Endodermal cell (in vitro differentiated cells): ENCODE measurements at regions not wholly inside any gene's neighbourhood (a gene's known extent, or its start where the extent isn't known, plus 50 kb on each side); places are given as distances from the start of the nearest gene placed in this dataset.

ENCODE experiments used
- DNase-seq: peaks from one replicate; pipeline ENCODE4 v3.0.0-alpha.2; 2017
- H3K27ac ChIP-seq: 2 replicates; pipeline ENCODE4 v1.5.1; 2013; ENCODE audit warnings: mild to moderate bottlenecking, low read depth, low read length, moderate library complexity
- H3K27me3 ChIP-seq: 2 replicates; pipeline ENCODE4 v1.6.1; 2013; ENCODE audit warnings: mild to moderate bottlenecking, low read length, moderate library complexity; ENCODE audit not compliant: insufficient read depth, control insufficient read depth, poor library complexity, severe bottlenecking
- H3K36me3 ChIP-seq: 2 replicates; pipeline ENCODE4 v1.7.0; 2013; ENCODE audit warnings: mild to moderate bottlenecking, low read length, moderate library complexity; ENCODE audit not compliant: control insufficient read depth, insufficient read depth
- H3K4me1 ChIP-seq: one replicate; pipeline ENCODE4 v1.7.0; 2013; ENCODE audit warnings: low read length; ENCODE audit not compliant: control insufficient read depth, insufficient read depth
- H3K4me3 ChIP-seq: 2 replicates; pipeline ENCODE4 v1.5.1; 2013; ENCODE audit warnings: mild to moderate bottlenecking, low read length, moderate library complexity
- H3K9ac ChIP-seq: 2 replicates; pipeline ENCODE4 v1.6.1; 2013; ENCODE audit warnings: mild to moderate bottlenecking, low read length, moderate library complexity; ENCODE audit not compliant: poor library complexity, severe bottlenecking; ENCODE audit errors: extremely low read depth
- H3K9me3 ChIP-seq: 2 replicates; pipeline ENCODE4 v1.6.1; 2013; ENCODE audit warnings: mild to moderate bottlenecking, low read length, moderate library complexity; ENCODE audit not compliant: control insufficient read depth
- H3K27ac Mint-ChIP-seq: 2 replicates; pipeline ENCODE4 v1.8.0; 2020; ENCODE audit warnings: mixed read lengths
- H3K27me3 Mint-ChIP-seq: 2 replicates; pipeline ENCODE4 v1.8.0; 2021; ENCODE audit warnings: mild to moderate bottlenecking, mixed read lengths; ENCODE audit not compliant: insufficient read depth
- H3K36me3 Mint-ChIP-seq: 2 replicates; pipeline ENCODE4 v1.8.0; 2020; ENCODE audit warnings: low read depth, mixed read lengths
- H3K4me1 Mint-ChIP-seq: 2 replicates; pipeline ENCODE4 v1.8.0; 2020; ENCODE audit warnings: mixed read lengths
- H3K4me3 Mint-ChIP-seq: 2 replicates; pipeline ENCODE4 v1.8.0; 2020; ENCODE audit warnings: mild to moderate bottlenecking, moderate library complexity, mixed read lengths
- H3K9me3 Mint-ChIP-seq: 2 replicates; pipeline ENCODE4 v1.8.0; 2020; ENCODE audit warnings: mild to moderate bottlenecking, mixed read lengths
- WGBS, 2 experiments: methylation state at CpG; one replicate each; pipeline versions ENCODE4 v1.1.5 to v1.1.7; 2013; ENCODE audit warnings: missing lambda C conversion rate in 2 of 2, mixed read lengths in 1 of 2; ENCODE audit not compliant: insufficient coverage in 1 of 2, insufficient read length in 1 of 2; 5-methylcytosine and 5-hydroxymethylcytosine counted together
- TF ChIP-seq, protein P1 (sequence below): fragments of 200-600 bp; sonication (generic); conservative IDR thresholded peaks from 2 replicates; pipeline ENCODE4 v1.5.0; 2021; ENCODE audit warnings: antibody characterized with exemption, mild to moderate bottlenecking

DNA sequence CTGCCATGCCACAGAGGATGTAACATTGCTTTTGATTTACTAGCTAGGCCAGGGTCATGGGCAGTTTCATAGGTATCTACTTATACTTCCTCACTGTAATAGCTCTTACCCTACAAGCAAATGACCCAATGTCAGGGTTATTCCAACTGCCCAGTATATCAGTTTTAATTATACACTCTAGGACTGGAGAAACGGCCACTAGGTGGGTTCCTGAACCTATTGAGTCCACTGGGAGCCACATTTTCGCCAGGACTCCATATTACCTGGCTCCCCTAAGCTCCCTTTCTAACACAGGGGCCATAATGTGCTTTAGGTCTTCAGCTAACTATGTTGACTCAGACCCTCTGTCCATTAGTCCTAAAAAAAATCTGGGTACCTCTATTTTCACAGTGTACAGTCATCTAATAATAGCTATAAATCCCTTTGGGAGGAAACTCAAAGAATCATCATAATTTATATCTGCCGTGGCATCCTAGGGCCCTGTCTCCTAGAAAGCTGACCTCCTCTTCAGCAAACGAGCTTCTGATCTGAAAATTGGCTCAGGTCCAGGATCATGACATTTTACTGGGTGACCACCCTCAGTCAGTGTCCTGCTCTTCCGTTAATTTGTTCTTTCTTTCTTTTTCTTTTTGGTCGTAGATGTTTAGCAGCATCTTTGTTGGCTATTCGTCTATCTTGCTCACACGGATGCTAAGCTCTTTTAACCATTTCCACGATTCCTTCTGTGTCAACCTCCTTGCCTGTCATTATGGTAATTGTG is 244.3 kb downstream of the FAM76B start:
- no peak overlapping the region for H3K4me3 Mint-ChIP-seq
- Histone ChIP-seq H3K27me3 (no peaks in the 10 kb centered on the region), H3K36me3 (no peaks in the 10 kb centered on the region), H3K27ac (no peak overlapping the region), H3K4me1 (no peaks in the 10 kb centered on the region), H3K9ac (no peak overlapping the region), H3K4me3 (no peak overlapping the region), H3K9me3 (no peaks in the 10 kb centered on the region)
- no peaks in the 10 kb centered on the region for H3K36me3 Mint-ChIP-seq
- no peak overlapping the region for H3K27ac Mint-ChIP-seq
- TF ChIP-seq, protein P1, sequence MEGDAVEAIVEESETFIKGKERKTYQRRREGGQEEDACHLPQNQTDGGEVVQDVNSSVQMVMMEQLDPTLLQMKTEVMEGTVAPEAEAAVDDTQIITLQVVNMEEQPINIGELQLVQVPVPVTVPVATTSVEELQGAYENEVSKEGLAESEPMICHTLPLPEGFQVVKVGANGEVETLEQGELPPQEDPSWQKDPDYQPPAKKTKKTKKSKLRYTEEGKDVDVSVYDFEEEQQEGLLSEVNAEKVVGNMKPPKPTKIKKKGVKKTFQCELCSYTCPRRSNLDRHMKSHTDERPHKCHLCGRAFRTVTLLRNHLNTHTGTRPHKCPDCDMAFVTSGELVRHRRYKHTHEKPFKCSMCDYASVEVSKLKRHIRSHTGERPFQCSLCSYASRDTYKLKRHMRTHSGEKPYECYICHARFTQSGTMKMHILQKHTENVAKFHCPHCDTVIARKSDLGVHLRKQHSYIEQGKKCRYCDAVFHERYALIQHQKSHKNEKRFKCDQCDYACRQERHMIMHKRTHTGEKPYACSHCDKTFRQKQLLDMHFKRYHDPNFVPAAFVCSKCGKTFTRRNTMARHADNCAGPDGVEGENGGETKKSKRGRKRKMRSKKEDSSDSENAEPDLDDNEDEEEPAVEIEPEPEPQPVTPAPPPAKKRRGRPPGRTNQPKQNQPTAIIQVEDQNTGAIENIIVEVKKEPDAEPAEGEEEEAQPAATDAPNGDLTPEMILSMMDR: peak; percentile 61
- no peaks in the 10 kb centered on the region for H3K27me3 Mint-ChIP-seq
- no peaks in the 10 kb centered on the region for H3K9me3 Mint-ChIP-seq
- 86 to 92% methylated on average over 6 to 9 of the region's 9 CpGs for WGBS, 2 experiments
- no peaks in the 10 kb centered on the region for H3K4me1 Mint-ChIP-seq
- peak; percentile 45 for DNase-seq

DNA sequence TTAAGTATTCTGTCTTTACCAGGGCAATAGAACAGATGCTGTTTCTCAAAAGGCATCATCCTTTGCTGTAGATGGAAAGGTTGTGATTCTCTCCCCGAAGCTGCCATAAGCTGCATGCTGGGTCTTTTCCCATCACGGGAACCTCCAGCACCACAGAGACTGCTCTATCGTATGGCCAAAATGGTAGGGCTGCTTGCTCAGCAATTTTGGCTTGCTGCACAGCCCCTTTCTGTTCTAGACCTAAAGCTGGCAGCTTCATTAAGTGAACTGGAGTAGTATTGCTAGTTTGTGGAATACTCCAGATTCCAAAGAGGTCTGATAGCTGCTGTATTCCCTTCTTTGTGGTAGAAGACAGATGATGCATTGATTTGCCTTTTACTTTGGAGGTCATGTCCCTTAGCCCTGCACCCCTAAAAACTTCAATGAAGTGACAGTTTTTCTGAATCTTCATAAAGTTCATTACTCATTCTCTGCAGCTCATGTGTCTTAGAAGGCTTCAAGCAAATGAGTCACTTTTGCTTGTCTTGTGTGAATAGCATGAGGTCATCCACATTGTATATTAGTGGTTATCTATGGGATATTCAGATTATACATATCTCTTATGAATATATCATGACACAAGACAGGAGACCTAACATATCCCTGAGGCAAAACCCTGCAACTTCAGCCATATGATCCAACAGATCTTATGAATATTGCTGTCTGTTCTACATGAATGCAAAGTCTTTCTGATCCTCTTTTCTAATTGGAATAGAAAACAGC is 245.3 kb downstream of the FAM76B start:
- no peaks in the 10 kb centered on the region for H3K4me1 ChIP-seq
- TF ChIP-seq, protein P1: no peak
- H3K9ac ChIP-seq: no peak overlapping the region

DNA sequence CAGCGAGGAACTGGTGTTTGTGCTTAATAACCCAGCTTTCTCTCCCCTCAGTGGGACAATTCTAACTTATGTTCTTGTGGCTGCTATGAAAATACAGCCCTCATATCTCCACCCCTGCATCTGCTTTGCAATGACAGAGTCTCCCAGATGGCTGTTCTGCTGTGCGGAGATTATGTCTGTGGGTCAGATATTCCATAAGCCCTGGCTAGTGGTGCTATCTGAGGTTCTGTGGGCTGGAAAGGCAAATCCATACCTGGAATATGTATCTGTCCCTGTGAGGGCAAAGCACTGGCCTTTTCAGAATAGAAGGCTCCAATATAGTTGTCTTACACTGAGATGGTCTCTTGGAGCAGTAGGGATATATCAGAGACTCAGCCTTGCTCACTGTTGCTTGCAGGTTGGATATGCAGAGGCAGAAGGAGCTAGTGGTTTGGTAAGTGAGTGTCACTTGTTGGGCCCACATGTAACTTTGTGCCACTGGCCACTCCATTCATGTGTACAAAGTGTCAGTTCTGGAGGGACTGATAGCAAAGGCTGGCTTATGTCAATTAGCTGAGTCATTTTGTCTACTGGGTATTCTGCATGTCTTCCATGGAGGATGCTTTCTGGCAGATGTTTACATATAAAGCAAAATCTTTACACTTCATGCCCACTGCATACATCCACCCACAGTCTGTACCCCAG is 246.6 kb downstream of the FAM76B start:
- DNase-seq: no peak
- Histone ChIP-seq H3K9ac (no peak overlapping the region), H3K36me3 (no peaks in the 10 kb centered on the region), H3K27ac (no peak overlapping the region), H3K27me3 (no peaks in the 10 kb centered on the region), H3K9me3 (no peaks in the 10 kb centered on the region), H3K4me1 (no peaks in the 10 kb centered on the region), H3K4me3 (no peak overlapping the region)
- TF ChIP-seq, protein P1: no peak
- Mint-ChIP-seq H3K27ac (no peak overlapping the region), H3K27me3 (peaks cover 2% of the 10 kb centered on the region), H3K4me3 (no peak overlapping the region), H3K4me1 (no peaks in the 10 kb centered on the region), H3K36me3 (no peaks in the 10 kb centered on the region), H3K9me3 (no peaks in the 10 kb centered on the region)
- 93% methylated on average over 2 of the region's 2 CpGs for WGBS, 2 experiments

More for the DNA sequence above, 245.3 kb downstream of the FAM76B start:
- DNase-seq: no peak
- H3K27ac ChIP-seq: no peak overlapping the region
- Mint-ChIP-seq H3K36me3 (no peaks in the 10 kb centered on the region), H3K4me1 (no peaks in the 10 kb centered on the region), H3K9me3 (no peaks in the 10 kb centered on the region), H3K27ac (no peak overlapping the region), H3K27me3 (peaks cover 2% of the 10 kb centered on the region), H3K4me3 (no peak overlapping the region)
- WGBS, 2 experiments: 91 to 94% methylated on average over 3 of the region's 3 CpGs
- H3K9me3 ChIP-seq: no peaks in the 10 kb centered on the region
- H3K27me3 ChIP-seq: no peaks in the 10 kb centered on the region
- H3K4me3 ChIP-seq: no peak overlapping the region
- no peaks in the 10 kb centered on the region for H3K36me3 ChIP-seq
